ENCODE measurements at regions not wholly inside any gene's neighbourhood (a gene's known extent, or its start where the extent isn't known, plus 50 kb on each side); places are given as distances from the start of the nearest gene placed in this dataset.

GRCh38 chrX:5753291-5753690 lies 475.4 kb downstream of the NLGN4X start:
- TF ChIP-seq ELF4 (IDR thresholded peaks at IDR 0.05) (no peak), SUZ12 (IDR thresholded peaks at IDR 0.05) (no peak), CTBP1 (IDR thresholded peaks at IDR 0.05; ENCODE audit: borderline replicate concordance) (no peak), LEF1 (IDR thresholded peaks at IDR 0.05; ENCODE audit: borderline replicate concordance) (no peak), BHLHE40 (IDR thresholded peaks at IDR 0.05; ENCODE audit: borderline replicate concordance) (no peak), FOXK2 (IDR thresholded peaks at IDR 0.05) (no peak), NFRKB (IDR thresholded peaks at IDR 0.05) (no peak), FOXM1 (IDR thresholded peaks at IDR 0.05; ENCODE audit: borderline replicate concordance) (no peak), TARDBP (IDR thresholded peaks at IDR 0.05) (no peak)
